Stimulated activated CD4-positive, alpha-beta T cell treated with anti-CD3 and anti-CD28 coated beads, Interleukin-4, amount 100 ng/mL, for 48 hours (primary cell): ENCODE measurements at regions not wholly inside any gene's neighbourhood (a gene's known extent, or its start where the extent isn't known, plus 50 kb on each side); places are given as distances from the start of the nearest gene placed in this dataset.

ENCODE experiments used
- DNase-seq, 2 donors: peaks; one replicate each; pipeline ENCODE4 v3.0.0-alpha.2; 2020; ENCODE audit warnings: low read depth in 2 of 2

DNA sequence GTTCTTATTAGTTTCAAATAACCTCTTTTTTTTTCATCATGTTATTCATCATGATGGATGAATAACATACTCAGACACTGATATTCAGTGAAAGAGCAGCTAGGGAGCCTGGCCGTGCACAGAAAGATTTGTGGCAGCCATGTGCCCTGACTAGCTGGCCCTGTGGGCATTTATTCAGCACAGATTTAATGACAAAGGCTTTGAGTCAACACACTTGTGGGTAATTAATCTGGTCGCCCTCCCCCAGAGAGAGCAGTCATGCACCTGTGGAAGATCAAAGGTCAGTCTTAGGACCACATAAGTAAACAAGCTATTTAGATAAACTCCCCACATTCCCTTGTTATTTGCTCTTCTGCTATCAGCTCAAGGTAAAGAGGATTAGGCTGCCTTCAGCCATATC lies 153.2 kb upstream of the HMCN1 start:
- DNase-seq = no peak

DNA sequence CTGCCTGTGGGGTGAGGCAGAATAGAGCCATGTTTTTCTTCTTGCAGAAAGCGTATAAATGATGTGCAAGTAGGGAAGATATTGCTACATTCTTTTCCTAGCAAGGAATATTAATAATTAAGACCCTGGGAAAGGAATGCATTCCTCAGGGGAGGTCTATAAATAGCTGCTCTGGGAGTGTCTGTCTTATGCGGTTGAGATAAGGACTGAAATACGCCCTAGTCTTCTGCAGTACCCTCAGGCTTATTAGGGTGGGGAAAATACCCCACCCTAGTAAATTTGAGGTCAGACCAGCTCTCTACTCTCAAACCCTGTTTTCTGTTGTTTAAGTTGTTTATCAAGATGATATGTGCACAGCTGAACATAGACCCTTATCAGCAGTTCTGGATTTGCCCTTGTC lies 155.9 kb upstream of the HMCN1 start:
- no peak for DNase-seq

DNA sequence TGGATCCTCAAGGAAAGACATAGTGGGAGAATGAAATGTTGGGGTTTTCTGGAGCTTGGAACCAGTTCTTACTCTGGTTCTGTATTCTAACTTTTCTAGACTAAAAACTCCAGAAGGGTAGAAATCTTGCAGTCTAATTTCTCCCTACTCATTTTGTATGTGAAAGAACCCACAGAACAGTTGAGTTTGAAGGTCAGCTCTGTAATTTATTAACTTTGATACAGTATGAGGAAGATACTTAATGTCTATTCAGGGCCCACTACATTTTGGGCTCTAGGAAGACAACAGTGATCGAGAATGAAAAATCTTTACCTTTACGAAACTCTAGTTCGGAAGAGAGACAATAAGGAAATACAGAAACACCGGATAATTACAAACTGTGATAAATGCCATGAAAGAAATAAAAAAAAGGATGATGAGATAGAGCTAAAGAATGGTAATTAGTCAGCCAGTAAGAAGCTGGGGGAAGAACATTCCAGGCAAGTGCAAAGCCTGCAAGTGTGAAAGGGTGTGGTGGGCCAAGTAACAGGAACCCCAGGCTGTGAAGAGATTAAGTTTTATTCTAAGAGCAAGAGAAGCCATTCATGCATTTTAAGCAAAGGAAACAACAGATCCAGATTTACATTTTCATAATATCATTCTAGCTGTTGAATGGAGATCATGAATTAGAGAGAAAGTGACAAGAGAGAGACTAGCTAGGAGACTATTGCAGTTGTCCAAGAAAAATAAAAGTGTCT lies 159.9 kb upstream of the HMCN1 start:
- no peak for DNase-seq

DNA sequence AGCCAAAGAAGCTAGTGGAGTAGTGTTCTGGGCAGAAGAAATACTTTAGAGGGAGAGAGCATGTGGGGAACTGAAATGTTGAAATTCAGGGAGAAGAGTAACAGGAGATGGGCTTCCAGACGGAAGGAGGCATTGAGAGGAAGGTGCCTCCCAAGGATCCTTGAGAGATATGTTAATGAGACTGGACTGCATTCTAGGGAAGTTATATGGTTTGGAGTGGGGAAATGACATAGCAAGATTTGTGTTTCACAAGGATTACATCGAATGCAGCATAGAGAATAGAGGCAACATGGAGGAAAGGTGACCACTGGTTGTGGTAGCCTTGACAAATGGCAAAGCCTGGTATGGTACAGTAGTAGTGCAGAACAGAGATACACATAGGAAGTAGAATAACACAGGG lies 160.5 kb upstream of the HMCN1 start:
- DNase-seq = no peak

DNA sequence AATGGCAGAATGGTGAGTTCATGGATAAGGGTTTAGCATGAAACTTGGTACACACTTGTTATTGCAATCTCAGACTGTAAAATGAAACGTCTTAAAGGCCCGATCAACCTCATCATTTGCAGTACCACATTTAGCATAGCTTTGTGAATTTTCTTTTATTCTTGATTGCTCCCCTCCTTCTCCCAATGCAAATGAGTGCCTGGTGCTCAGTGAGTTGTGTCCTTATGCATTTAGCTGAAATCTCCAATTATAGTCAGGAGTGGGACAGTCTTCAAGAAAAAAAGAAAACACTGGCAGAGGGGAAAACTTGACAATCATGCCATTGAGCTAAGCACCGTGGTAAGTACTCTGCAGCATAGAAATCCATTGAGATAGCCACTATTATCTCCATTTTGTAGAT lies 161.0 kb upstream of the HMCN1 start:
- DNase-seq = no peak

DNA sequence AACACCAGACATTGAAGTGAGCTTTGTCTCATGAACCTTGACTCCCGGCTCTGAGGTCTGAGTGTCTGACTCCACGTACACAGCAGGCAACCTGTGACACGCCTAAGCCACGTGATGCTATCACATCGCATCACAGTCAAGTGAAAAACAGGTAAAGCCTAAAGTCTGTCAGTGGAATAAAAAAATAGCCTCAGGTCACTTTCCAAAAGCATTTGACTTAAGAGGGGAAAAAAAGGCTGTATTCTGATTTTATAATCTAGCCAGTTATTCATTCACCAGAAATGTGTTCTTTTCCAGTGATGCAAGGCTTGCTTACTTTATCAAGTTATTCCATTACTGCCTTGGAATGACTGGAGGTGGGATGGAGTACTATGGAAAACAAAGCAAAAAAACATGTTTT lies 163.2 kb upstream of the HMCN1 start:
- DNase-seq = no peak

DNA sequence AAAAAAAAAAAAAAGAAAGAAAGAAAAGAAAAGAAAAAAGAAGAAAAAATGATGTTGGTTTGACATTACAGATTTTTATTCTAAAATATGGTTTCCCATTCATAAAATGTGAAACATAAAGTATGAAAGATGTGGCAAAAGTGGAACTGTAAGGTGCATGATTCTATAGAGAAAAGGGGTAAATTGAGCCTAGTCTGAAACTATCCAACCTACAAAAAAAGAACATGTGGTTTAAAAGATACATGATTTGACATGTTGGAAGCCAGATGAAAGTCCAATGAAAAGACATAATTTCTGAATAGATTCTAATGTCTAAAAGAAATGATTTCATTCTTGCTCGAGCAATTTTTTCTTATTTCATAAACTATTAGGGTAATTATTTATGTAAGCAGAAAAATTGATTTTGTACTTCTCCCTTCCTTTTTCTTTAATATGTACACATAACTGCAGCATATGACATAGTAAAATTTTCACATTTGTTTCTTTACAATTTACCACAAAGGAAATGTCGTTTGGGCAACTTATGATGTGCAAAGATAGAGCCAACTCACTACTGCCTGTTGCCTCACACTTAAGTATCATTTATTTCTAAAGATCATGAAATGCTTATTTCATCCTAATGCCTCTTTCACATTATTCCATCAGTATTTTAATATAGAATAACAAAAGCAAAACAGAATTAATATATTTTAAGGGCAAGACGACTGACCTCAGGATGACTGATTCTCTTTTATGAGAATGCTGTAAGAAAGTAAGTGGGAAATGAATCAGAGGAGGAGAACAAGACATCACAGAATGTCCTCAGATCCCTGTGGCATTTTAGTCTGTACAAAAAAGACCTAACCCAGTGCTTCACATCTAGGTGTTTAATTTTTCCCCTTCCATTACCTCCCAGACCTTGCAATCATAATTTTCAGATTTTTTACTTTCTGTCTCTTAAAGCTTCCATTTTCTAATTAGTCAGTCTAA lies 165.8 kb upstream of the HMCN1 start:
- no peak for DNase-seq

DNA sequence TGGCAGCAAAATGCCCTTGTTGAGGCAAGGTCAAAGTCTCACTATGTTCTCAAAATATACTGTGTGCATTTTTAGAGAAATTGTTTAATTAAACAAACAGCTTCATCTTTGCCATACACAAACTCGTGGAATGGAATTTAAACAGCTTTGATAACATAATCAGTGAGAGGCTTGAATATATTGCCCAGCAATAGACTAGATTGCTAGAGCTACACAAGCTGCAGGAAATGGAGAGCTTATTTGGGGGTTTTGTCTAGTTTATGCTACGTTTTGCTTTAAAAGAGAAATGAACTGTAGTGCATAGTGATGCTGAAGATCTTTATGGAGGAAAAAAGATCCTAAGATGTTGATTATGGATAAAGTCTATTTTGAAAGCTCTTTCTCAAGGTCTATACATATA lies 166.8 kb upstream of the HMCN1 start:
- DNase-seq = no peak

DNA sequence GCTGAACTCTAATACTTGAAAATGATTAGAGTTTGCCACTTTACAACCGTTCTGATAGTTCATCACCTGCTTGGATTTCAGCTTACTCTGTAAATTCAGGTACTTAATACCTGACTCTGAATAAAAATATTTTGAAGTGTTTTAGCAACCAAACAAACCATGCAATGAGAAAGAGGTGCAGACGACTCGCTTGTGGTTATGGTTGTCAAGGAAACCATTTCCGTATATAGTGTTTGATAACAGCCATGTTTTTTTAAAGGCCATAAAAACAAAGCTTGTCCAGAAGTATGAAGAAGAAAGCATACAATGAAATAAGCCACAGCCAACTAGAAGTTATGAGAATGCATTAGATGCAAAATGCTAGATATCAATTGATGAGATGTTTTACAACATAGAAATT lies 167.2 kb upstream of the HMCN1 start:
- peak in 1 of 2 donors; percentile 17 for DNase-seq

DNA sequence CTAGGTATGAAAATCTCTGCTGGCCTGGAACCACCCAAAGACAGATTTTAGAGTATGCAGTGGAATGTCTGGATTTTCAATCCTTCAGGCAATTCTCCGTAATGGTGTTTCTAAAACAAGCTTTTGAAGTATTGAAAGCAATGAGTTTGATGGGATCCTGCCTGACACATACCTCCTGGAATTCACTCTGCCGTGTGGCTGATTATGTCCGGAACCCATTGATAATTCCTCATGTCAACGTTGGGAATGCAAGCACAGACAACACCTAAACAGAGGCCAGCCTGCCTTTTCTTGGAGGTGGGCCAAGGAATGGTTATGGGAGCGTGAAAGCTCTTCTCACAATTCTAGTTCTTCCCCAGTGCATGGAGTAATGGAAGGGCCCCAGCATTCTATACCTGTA lies 168.9 kb upstream of the HMCN1 start:
- no peak for DNase-seq

DNA sequence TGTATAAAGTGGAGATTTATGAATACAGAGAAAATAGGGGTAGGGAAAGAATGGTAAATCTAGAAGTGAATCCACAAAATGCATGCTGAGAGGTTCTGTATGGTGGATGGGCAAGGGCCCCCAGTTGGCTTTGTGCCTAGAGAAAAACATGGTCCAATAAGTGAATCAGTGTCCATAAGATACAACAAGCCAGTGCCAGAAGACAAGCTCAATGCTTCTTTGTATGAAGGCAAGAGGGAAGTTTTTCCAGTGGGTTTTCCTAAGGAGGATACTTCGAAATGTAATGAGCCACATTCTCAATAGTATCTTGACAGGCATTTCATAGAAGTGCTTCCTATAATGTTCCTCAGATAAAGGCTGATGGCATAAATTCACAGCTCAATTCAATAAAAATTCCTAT lies 169.4 kb upstream of the HMCN1 start:
- no peak for DNase-seq

DNA sequence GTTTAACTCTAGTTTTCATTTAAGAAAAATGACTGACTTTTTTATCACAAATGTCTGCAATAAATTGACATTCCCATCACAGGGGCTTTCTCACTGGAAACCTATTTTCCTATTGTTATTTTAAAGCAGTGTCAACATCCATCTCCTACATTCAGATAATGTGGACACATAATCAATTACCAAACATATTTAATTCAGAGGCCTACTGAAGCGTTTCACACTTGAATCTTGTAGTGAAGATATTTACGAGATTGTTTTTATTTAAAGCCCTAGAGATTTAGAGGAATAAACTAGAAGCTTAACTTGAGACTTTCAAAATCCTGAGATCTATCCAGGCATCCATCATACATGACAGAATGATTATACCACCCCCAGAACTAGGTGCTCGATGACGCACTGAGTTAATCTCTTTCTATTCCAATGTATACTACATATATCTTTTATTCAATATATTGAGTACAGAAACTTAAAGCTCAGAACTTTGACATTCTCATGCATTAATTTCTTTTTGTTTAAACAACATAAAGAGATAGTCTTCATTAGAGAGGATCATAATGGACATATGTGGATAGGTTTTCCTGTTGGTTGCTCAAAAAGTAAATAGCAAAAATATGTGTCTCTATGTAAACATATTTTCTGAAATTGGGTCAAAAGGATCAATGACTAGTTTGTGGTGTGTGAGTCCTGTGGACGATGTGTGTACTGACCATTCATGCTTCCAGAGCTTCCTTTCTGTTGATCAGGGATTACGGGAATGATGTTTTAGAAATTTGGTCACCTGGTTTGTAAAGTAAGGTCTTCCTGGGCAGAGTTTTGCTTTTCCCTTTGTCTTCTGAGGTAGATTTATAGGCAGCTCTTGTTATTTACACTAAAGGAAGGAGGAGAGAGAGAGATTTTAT lies 171.5 kb upstream of the HMCN1 start:
- no peak for DNase-seq

DNA sequence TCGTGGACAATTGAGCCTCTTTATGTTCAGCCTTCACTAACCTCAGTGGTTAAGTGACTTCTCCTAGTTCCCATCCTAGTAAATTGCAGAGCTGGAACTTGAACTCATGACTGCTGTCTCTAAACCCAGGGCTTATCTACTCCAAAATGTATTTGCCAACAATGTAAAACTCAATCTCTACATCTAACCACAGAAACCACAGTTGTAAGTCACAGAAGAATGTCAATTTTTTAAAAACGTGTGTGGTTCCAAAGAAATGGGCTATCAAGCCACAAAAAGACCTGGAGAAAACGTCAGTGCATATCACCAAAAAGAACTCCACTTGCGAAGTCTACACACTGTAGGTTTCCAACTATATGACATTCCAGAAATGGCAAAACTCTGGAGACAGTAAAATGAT lies 172.6 kb upstream of the HMCN1 start:
- no peak for DNase-seq

DNA sequence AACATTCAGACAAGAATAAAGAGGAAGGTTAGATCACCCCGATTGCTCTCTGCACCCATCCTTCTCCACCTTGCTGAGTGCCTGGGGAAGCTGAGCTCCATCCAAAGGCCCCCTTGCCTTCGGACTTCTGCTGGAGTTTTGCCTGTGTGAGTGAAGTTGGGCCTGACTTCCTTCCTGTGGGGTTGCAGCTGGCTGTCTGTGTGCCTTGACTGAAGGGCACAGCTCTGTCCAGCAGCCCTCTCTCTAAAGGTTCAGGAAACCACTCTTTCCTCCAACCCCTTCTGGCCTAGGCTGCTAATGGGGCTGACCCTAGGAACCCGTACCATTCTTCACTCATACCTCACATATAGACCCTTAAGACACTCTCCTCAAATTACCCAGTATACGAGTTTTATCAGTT lies 173.4 kb upstream of the HMCN1 start:
- DNase-seq = no peak

DNA sequence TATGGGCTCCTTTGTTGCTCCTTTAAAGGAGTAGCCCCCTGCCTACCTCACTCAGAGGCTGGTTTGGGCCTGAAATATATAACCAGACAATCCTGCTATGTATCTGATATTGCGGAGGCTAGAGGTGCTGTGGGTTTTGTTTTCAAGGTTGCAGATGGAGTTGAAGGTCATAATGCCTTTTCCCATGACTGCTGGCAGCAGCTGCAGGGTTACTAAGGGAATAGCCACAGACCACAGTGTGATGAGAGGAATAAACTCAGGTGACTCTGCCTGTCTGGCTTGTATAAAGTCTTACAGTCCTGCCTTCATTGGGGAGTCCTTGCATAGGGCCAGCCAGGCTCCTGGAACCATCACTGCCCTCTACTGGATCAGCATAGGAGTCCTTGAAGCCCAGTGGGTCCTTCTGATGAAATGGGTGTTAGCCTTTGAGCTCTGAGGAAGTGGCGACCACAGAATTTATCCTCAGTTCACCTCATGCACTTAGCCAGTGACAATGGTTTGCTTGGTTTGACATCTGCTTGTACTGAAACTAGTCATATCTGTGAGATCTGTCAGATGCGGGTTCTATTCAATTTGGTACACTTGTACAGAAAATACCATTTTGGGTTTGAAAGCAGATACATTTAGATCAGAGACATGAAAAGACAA lies 174.4 kb upstream of the HMCN1 start:
- DNase-seq = peak; percentile 17 to 32

DNA sequence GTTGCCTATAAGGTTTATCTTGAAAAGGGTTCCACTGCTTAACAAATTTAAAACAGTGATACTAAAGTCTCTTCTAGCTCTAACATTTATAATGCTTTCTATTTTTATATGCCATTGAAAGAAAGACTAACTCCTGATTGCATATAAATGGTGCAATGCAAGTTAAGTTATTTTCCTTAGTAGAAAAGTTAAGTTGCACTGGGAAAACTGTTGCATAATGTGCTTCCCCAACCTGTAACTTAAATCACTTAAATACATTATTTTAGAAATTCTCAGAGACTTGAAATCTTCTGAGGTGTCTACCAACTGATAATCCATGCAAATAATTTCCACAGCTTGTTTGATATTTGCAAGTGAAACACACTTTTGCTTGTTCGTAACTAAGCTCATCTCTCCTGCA lies 175.0 kb upstream of the HMCN1 start:
- no peak for DNase-seq

DNA sequence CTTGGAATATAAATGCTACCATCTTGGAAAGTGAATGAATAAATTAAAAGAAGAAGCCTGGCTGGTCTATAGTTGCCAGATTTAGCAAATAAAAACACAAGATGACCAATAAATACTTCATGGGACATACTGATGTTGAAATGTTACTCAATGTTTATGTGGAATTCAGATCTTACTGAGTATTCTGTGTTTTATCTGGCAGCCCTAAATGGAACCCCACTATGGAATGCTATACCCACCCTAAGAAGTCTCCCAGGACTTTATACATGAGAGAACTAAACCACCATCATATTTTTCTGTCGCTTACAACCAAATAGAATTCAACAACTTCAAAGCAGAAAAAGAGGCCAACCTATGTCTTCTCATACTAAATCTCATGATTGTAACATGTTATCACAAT lies 177.6 kb upstream of the HMCN1 start:
- DNase-seq = no peak

DNA sequence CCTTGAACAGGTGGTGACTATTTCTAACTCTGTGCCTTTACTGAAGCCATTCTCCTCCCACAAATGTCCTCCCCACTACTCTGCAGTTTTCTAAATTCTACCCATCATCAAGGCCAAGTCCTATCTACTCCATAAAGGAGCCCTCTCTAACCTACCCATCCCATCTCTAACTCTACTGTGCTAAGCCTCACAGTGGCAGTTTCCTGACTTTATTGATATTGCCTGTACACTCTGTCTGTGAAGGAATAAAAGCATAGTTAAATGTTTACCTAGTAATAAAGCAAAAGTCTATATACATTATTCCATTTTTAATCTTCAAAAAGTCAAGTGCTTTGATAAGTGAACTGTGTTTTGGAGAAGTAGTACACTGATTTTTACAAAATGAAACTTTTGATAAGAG lies 178.4 kb upstream of the HMCN1 start:
- DNase-seq = no peak

DNA sequence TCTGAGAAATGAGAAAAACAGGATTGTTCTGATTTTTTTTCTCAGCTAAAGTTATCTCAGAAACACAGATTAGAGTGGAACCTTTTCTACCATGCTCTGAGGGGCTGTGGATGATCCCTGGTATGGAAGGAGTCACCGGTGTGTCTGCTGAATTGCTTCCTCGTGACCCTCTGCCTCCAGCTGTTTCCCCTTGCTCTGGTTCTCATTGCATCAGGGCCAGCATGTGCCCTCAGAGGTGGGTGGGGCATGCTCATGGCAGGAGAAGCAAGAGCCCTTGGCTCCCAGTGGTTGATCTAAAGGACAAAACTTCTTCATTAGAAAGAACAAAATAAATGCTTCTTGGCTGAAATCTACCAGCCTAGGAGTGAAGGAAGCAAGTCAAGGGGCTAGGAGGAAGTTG lies 183.2 kb upstream of the HMCN1 start:
- no peak for DNase-seq

DNA sequence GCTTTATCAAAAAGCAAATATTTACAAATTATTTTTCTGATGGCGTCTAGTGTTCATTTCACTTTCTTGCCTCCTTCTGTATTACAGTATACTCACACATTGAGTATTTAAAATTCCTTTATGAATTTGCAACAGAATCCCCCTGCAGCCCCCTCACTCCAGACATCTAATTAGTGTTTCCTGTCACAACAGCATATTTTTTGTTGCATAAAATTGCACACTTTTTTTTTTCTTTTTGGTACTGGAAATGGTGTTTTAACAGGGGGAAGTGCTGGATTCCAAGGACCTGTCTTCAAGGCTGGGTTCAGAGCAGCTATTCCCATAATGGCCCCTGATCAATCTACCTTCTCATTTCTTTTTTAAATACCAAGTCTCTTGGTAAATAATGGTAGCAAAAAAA lies 184.3 kb upstream of the HMCN1 start:
- DNase-seq = no peak

DNA sequence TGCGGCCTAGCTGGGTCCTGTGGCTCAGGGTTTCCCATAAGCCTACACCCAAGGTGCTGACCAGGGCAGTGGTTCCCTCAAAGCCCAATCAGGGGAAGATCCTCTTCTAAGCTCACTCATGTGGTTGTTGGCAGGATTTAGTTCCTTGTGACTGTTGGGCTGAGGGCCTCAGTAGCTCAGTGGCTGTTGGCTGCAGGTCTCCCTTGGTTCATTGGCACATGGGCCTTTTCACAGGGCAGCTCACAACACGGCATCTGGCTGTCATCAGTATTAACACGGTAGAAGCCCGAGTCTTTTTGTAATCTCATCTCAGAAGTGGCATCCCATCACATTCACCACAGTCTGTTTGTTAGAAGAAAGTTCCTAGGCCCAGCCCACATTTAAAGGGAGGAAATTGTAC lies 188.2 kb upstream of the HMCN1 start:
- DNase-seq = no peak

DNA sequence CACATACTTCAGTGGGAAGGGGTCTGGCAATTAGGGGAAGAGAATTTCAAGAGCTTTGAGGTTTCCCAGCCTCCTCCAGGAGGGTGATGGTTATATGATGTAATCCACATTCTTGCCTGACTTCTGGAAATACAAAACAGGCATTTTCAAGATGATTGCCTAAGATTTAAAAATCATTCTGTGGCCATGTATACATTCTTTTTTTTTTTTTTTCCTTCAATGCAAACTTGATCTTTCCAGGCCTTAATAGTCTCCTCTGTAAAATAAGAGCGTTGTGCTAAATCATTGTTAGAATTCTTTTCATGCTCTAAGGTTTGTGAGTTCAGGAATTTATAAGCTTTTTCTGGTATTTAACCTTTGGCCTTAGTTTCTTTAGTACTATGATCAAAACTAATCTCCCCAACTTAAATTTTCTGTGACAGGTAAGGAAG lies 192.3 kb upstream of the HMCN1 start:
- DNase-seq = no peak
